BJ (cell line): ENCODE measurements at regions not wholly inside any gene's neighbourhood (a gene's known extent, or its start where the extent isn't known, plus 50 kb on each side); places are given as distances from the start of the nearest gene placed in this dataset.

Experiments
- CTCF ChIA-PET: fragments of 350-600 bp; formaldehyde crosslinking; extraction: SDS; loops from one replicate; lab custom pipeline; 2021; ENCODE audit warnings: antibody characterized with exemption, inconsistent platforms; lab: Yijun Ruan, JAX
- POLR2A ChIA-PET: fragments of 300-600 bp; sonication (Branson Sonifier 250); formaldehyde crosslinking; extraction: SDS; loops from one replicate; lab custom pipeline; 2021; ENCODE audit warnings: antibody characterized with exemption; lab: Charles Lee
- DNase-seq: peaks from one replicate; pipeline ENCODE4 v3.0.0-alpha.2; 2011; ENCODE audit warnings: low read depth
- H3K27me3 ChIP-seq: 2 replicates; pipeline ENCODE4 v1.6.0; 2011; ENCODE audit warnings: low read length; ENCODE audit not compliant: control insufficient read depth, insufficient read depth
- H3K36me3 ChIP-seq: 2 replicates; pipeline ENCODE4 v1.5.1; 2011; ENCODE audit warnings: low read length; ENCODE audit not compliant: control insufficient read depth, insufficient read depth
- H3K4me3 ChIP-seq: 2 replicates; pipeline ENCODE4 v1.5.1; 2011; ENCODE audit warnings: low read depth, mild to moderate bottlenecking, control low read depth, low read length
- TF ChIP-seq, protein P1 (sequence below): IDR thresholded peaks from 2 replicates; pipeline ENCODE4 v1.5.1; 2011; ENCODE audit warnings: low read depth, mild to moderate bottlenecking, control low read depth, inconsistent platforms, low read length, moderate library complexity; ENCODE audit not compliant: insufficient read depth

- CTCF ChIA-PET, result no interaction called here
- Histone ChIP-seq H3K4me3 (no peak overlapping the region), H3K27me3 (no peaks in the 10 kb centered on the region)
These were observed 782.6 kb downstream of the DIPK2A start for GRCh38 chr3:144754076-144754783.

GRCh38 chr3:144756704-144757440 lies 785.2 kb downstream of the DIPK2A start:
- H3K27me3 ChIP-seq, result no peaks in the 10 kb centered on the region
- POLR2A ChIA-PET, result no interaction called here
- CTCF ChIA-PET, result interaction anchor here (0.7 kb wide), 1 partner anchor 175 kb away, joined by 3 read pairs; no protein-coding TSS in a partner anchor
- TF ChIP-seq, protein P1, sequence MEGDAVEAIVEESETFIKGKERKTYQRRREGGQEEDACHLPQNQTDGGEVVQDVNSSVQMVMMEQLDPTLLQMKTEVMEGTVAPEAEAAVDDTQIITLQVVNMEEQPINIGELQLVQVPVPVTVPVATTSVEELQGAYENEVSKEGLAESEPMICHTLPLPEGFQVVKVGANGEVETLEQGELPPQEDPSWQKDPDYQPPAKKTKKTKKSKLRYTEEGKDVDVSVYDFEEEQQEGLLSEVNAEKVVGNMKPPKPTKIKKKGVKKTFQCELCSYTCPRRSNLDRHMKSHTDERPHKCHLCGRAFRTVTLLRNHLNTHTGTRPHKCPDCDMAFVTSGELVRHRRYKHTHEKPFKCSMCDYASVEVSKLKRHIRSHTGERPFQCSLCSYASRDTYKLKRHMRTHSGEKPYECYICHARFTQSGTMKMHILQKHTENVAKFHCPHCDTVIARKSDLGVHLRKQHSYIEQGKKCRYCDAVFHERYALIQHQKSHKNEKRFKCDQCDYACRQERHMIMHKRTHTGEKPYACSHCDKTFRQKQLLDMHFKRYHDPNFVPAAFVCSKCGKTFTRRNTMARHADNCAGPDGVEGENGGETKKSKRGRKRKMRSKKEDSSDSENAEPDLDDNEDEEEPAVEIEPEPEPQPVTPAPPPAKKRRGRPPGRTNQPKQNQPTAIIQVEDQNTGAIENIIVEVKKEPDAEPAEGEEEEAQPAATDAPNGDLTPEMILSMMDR, result no peak
- DNase-seq, result no peak
- H3K4me3 ChIP-seq, result no peak overlapping the region
- no peaks in the 10 kb centered on the region for H3K36me3 ChIP-seq

More at GRCh38 chr3:144754076-144754783, 782.6 kb downstream of the DIPK2A start:
- H3K36me3 ChIP-seq, result no peaks in the 10 kb centered on the region
- DNase-seq, result no peak
- POLR2A ChIA-PET, result no interaction called here
- TF ChIP-seq, protein P1, result no peak

GRCh38 chr3:144760831-144761230 lies 789.2 kb downstream of the DIPK2A start:
- CTCF ChIA-PET, result interaction anchor here (1.4 kb wide), 1 partner anchor 9 kb away, joined by 3 read pairs; no protein-coding TSS in a partner anchor
- Histone ChIP-seq H3K36me3 (no peaks in the 10 kb centered on the region), H3K27me3 (no peaks in the 10 kb centered on the region), H3K4me3 (no peak overlapping the region)
- TF ChIP-seq, protein P1, result no peak
- POLR2A ChIA-PET, result no interaction called here
- no peak for DNase-seq

DNA sequence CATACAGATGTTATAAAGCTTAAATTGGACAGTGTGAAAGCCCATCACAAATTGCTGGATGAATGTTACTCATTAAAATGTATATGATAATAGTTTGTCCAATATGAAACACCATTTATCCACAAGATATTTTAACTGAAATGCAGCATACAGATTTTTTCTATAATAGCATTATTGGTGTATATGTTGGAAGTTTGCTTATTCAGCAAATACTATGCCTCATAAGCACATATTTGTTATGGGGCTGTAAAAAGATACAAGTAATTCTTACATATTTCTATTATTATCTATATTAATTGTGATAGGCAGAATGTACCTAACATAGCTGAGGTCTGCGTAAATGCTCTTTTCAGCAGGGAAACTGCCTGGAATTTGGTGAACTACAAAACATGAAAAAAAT lies 790.5 kb downstream of the DIPK2A start:
- H3K36me3 ChIP-seq, result no peaks in the 10 kb centered on the region
- TF ChIP-seq, protein P1, result no peak
- no peaks in the 10 kb centered on the region for H3K27me3 ChIP-seq
- DNase-seq, result no peak
- ChIA-PET CTCF (no interaction called here), POLR2A (no interaction called here)
- H3K4me3 ChIP-seq, result no peak overlapping the region

- no peaks in the 10 kb centered on the region for H3K36me3 ChIP-seq
- TF ChIP-seq, protein P1, result no peak
- CTCF ChIA-PET, result interaction anchor here (0.7 kb wide), 1 partner anchor 231 kb away, joined by 4 read pairs; no protein-coding TSS in a partner anchor
- H3K4me3 ChIP-seq, result no peak overlapping the region
- POLR2A ChIA-PET, result no interaction called here
- no peaks in the 10 kb centered on the region for H3K27me3 ChIP-seq
- no peak for DNase-seq
These were observed 792.3 kb downstream of the DIPK2A start for GRCh38 chr3:144763878-144764454.
